CD4-positive, alpha-beta memory T cell (primary cell): ENCODE measurements at regions not wholly inside any gene's neighbourhood (a gene's known extent, or its start where the extent isn't known, plus 50 kb on each side); places are given as distances from the start of the nearest gene placed in this dataset.

Source experiments
- CTCF ChIA-PET: fragments of 350-600 bp; sonication (Branson Sonifier 250); formaldehyde crosslinking; loops from one replicate; lab custom pipeline; 2021; ENCODE audit warnings: inconsistent platforms; ENCODE audit not compliant: partially characterized antibody; lab: Charles Lee
- POLR2A ChIA-PET: fragments of 350-600 bp; sonication (Branson Sonifier 250); formaldehyde crosslinking; loops from one replicate; lab custom pipeline; 2021; ENCODE audit not compliant: partially characterized antibody; lab: Charles Lee
- DNase-seq, 5 donors: peaks; one replicate each; pipeline versions ENCODE4 v3.0.0 to v3.0.0-alpha.2; 2020 to 2022; ENCODE audit warnings: mixed read lengths in 1 of 5
- H3K27ac ChIP-seq: one replicate; pipeline ENCODE4 v1.7.0; 2013; ENCODE audit warnings: low read depth, low read length
- H3K27me3 ChIP-seq: 2 replicates; pipeline ENCODE4 v1.7.0; 2013; ENCODE audit warnings: mild to moderate bottlenecking, low read length, moderate library complexity; ENCODE audit not compliant: insufficient read depth
- H3K36me3 ChIP-seq: 2 replicates; pipeline ENCODE4 v1.7.0; 2013; ENCODE audit warnings: mild to moderate bottlenecking, low read length, moderate library complexity; ENCODE audit not compliant: insufficient read depth
- H3K4me1 ChIP-seq: 2 replicates; pipeline ENCODE4 v1.7.0; 2013; ENCODE audit warnings: mild to moderate bottlenecking, low read length, moderate library complexity; ENCODE audit not compliant: insufficient read depth
- H3K4me3 ChIP-seq, 2 donors: one replicate each; pipeline ENCODE4 v1.7.0; 2013; ENCODE audit warnings: low read length in 2 of 2, mild to moderate bottlenecking in 1 of 2
- H3K9me3 ChIP-seq, 2 donors: one replicate each; pipeline ENCODE4 v1.7.0; 2013; ENCODE audit warnings: low read length in 2 of 2, control low read depth in 1 of 2; ENCODE audit not compliant: control insufficient read depth in 1 of 2
- H3K27ac Mint-ChIP-seq, 7 donors: one replicate each; pipeline ENCODE4 v1.8.0; 2020 to 2021; ENCODE audit warnings: mixed read lengths in 7 of 7, mild to moderate bottlenecking in 6 of 7, inconsistent platforms in 3 of 7, moderate library complexity in 3 of 7
- H3K27me3 Mint-ChIP-seq, 2 donors: one replicate each; pipeline ENCODE4 v1.8.0; 2020 to 2021; ENCODE audit warnings: mixed read lengths in 2 of 2
- H3K36me3 Mint-ChIP-seq, 2 donors: one replicate each; pipeline ENCODE4 v1.8.0; 2020 to 2021; ENCODE audit warnings: mixed read lengths in 2 of 2, inconsistent platforms in 1 of 2, mild to moderate bottlenecking in 1 of 2
- H3K4me1 Mint-ChIP-seq, 4 donors: one replicate each; pipeline ENCODE4 v1.8.0; 2020 to 2021; ENCODE audit warnings: mixed read lengths in 4 of 4, mild to moderate bottlenecking in 1 of 4
- H3K4me3 Mint-ChIP-seq, 8 donors: one replicate each; pipeline ENCODE4 v1.8.0; 2020 to 2021; ENCODE audit warnings: mixed read lengths in 8 of 8, mild to moderate bottlenecking in 7 of 8, moderate library complexity in 6 of 8, inconsistent platforms in 3 of 8
- H3K9me3 Mint-ChIP-seq, 8 donors: one replicate each; pipeline ENCODE4 v1.8.0; 2020 to 2021; ENCODE audit warnings: mixed read lengths in 8 of 8, mild to moderate bottlenecking in 5 of 8, inconsistent platforms in 3 of 8, moderate library complexity in 1 of 8
- intact Hi-C: fragments of 100-400 bp; cut with micrococcal nuclease; formaldehyde crosslinking; loops from one replicate; pipeline ENCODE4 v1.15.1; 2023

DNA sequence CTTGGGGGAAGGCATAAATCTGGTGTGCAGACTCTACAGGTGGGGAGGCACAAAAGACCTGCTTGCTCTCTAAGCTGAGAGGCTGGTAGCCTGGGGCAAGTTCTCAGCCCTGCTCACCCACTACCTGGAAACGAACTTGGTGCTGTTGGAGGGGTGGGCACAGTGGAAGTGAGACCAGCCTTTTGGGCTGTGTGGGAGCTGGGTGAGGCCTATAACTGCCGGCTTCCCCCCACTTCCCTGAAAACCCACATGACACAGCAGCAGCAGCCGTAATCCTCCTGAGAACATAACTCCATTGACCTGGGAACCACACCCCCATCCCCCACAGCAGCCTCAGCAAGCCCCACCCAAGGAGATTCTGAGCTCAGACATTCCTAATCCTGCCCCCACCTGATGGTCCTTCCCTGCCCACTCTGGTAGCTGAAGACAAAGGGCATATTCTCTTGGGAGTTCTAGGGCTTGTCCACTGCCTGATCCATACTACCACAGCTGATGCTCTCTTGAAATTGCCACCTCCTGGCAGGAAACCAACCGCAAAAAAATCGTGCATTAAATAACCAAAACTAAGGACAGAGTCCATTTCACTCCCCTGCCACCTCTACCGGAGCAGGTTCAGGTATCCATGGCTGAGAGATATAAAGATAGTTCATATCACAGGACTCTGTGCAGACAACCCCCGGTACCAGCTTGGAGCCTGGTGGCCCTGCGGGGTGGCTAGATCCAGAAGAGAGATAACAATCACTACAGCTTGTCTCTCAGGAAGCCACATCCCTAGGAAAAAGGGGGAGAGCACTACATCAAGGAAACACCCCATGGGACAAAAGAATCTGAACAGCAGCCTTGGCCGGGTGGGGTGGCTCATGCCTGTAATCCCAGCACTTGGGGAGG, 178.1 kb downstream of the NDUFA10 start:
- peaks cover 3% of the 10 kb centered on the region for H3K4me1 ChIP-seq
- H3K9me3 Mint-ChIP-seq, result peaks cover 10 to 48% (median 36%) of the 10 kb centered on the region in 8 donors
- no peaks in the 10 kb centered on the region for H3K36me3 ChIP-seq
- ChIA-PET CTCF (interaction anchor here (0.7 kb wide), 1 partner anchor 21 kb away, joined by 3 read pairs; no protein-coding TSS in a partner anchor), POLR2A (no interaction called here)
- no peak overlapping the region for H3K27ac Mint-ChIP-seq
- intact Hi-C loops, result no loop called here
- no peak overlapping the region for H3K4me3 ChIP-seq
- no peaks in the 10 kb centered on the region for H3K27me3 ChIP-seq
- no peak overlapping the region for H3K4me3 Mint-ChIP-seq
- H3K27me3 Mint-ChIP-seq, result peaks cover 9 to 17% of the 10 kb centered on the region in 2 donors
- H3K4me1 Mint-ChIP-seq, result peaks cover 2 to 14% (median 8%) of the 10 kb centered on the region in 4 donors
- H3K27ac ChIP-seq, result no peak overlapping the region
- peaks cover 0 to 4% of the 10 kb centered on the region in 2 donors for H3K36me3 Mint-ChIP-seq
- no peak for DNase-seq
- peaks cover 0 to 5% of the 10 kb centered on the region in 2 donors for H3K9me3 ChIP-seq

DNA sequence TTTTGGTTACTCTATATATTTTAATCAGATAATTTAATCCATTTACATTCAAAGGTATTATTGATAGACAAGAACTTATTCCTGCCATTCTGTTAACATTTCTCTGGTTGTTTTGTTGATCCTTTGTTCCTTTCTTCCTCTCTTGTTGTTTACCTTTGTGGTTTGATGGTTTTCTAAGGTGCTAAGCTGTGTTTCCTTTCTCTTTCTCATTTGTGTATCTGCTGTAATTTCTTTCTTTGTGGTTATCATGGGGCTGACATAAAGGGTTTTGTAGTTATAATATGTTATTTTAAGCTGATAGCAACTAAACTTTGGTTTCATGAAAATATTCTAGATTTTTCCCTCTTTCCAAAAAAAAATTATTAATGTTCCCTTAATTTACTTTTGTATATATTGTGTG, 179.2 kb downstream of the NDUFA10 start:
- intact Hi-C loops, result no loop called here
- Mint-ChIP-seq H3K9me3 (peaks cover 10 to 41% (median 29%) of the 10 kb centered on the region in 8 donors), H3K36me3 (no peaks in the 10 kb centered on the region), H3K4me3 (peak overlapping the region in 4 of 8 donors; percentile 26 to 80 (median 48)), H3K27ac (peak overlapping the region in 1 of 7 donors; percentile 13), H3K4me1 (peaks cover 2 to 14% (median 8%) of the 10 kb centered on the region in 4 donors), H3K27me3 (peaks cover 11 to 15% of the 10 kb centered on the region in 2 donors)
- no peak overlapping the region for H3K4me3 ChIP-seq
- ChIA-PET POLR2A (no interaction called here), CTCF (interaction anchor here (0.7 kb wide), 1 partner anchor 20 kb away, joined by 3 read pairs; no protein-coding TSS in a partner anchor)
- no peak overlapping the region for H3K27ac ChIP-seq
- H3K4me1 ChIP-seq, result peaks cover 3% of the 10 kb centered on the region
- H3K9me3 ChIP-seq, result no peaks in the 10 kb centered on the region
- H3K36me3 ChIP-seq, result no peaks in the 10 kb centered on the region
- no peaks in the 10 kb centered on the region for H3K27me3 ChIP-seq
- no peak for DNase-seq

DNA sequence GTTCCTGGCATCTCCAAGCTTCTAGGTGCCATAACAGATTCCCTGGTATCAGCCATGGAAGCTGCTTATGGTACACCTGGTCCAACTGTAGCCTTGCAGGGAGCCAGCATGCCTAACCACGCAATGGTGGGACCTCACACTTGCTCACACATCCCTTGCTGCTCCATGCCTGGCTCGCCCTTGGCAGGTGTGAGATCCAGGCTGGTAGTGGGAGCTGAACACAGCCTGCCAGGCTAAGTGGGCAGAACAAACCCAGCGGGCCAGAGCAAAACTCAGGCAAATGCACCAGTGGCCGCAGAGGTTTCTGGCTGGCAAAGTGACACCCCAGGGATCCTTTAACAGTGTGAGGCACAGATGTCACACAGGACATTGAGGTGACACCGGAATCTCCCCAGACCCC, 185.8 kb downstream of the NDUFA10 start:
- Histone ChIP-seq H3K4me1 (no peaks in the 10 kb centered on the region), H3K27ac (no peak overlapping the region), H3K4me3 (no peak overlapping the region), H3K36me3 (no peaks in the 10 kb centered on the region), H3K9me3 (no peaks in the 10 kb centered on the region), H3K27me3 (no peaks in the 10 kb centered on the region)
- intact Hi-C loops, result no loop called here
- peaks cover 9% of the 10 kb centered on the region in 2 donors for H3K27me3 Mint-ChIP-seq
- CTCF ChIA-PET, result no interaction called here
- POLR2A ChIA-PET, result no interaction called here
- H3K27ac Mint-ChIP-seq, result no peak overlapping the region
- no peak for DNase-seq
- H3K9me3 Mint-ChIP-seq, result peaks cover 0 to 8% (median 4%) of the 10 kb centered on the region in 8 donors
- no peaks in the 10 kb centered on the region for H3K36me3 Mint-ChIP-seq
- H3K4me1 Mint-ChIP-seq, result no peaks in the 10 kb centered on the region
- H3K4me3 Mint-ChIP-seq, result no peak overlapping the region

DNA sequence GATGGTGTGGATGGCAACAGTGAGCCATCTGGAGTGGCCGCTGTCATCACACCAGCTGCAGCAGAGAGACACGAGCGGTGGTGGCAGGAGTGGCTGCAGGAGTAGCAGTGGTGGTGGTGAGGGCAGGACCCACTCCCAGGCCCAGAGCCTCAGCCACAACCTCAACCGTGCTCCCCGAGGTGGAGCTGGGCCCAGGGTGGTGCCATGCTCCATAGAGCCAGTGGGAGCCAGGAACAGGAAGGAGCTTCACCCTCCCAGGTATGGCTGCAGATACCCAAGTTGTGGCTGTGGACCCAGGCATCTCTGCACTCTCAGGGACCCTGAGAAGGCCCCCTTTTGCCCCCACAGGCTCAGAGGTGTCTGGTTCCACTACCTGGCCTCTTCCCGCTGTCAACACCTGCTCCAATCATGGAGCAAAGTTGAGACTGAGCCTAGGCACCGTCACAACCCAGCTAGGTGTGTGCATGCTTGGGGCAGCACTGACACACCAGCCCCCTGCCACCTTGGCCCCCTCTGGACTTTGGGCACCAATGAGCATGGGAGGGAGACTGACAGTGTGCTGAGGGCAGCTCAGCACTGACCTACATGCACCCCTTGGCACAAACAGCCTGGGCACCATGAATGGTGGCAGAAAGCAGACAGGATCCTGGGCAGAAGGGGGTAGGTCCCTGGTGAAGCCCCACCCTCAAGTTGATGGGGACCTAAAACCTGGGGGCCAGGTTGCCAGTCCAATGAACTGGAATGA, 188.9 kb downstream of the NDUFA10 start:
- Histone ChIP-seq H3K36me3 (no peaks in the 10 kb centered on the region), H3K27ac (no peak overlapping the region), H3K27me3 (no peaks in the 10 kb centered on the region), H3K4me3 (no peak overlapping the region), H3K4me1 (no peaks in the 10 kb centered on the region), H3K9me3 (no peaks in the 10 kb centered on the region)
- POLR2A ChIA-PET, result no interaction called here
- peaks cover 1% of the 10 kb centered on the region in 2 donors for H3K27me3 Mint-ChIP-seq
- H3K4me1 Mint-ChIP-seq, result no peaks in the 10 kb centered on the region
- H3K4me3 Mint-ChIP-seq, result no peak overlapping the region
- intact Hi-C loops, result no loop called here
- H3K36me3 Mint-ChIP-seq, result no peaks in the 10 kb centered on the region
- peaks cover 0 to 4% (median 2%) of the 10 kb centered on the region in 8 donors for H3K9me3 Mint-ChIP-seq
- H3K27ac Mint-ChIP-seq, result no peak overlapping the region
- no peak for DNase-seq
- CTCF ChIA-PET, result no interaction called here

DNA sequence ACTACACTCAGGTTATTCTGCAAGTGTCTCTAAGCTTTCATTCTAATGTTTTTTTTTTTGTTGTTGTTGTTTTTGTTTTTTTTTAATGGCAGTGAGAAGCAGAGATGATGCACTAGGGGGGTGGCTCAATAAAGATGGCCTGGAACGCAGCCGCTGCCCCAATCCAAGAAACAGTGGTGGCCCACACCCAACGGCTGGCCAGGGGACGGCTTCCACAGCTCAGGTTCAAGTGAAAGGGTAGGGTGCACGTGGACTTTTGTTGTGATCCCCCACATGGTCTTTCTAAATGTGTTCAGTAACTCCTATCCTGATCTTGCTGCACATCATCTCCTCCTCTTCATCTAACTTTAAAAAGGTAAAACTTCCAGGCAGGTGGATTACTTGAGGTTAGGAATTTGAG, 190.1 kb downstream of the NDUFA10 start:
- peaks cover 0 to 4% (median 2%) of the 10 kb centered on the region in 8 donors for H3K9me3 Mint-ChIP-seq
- intact Hi-C loops, result no loop called here
- no peak overlapping the region for H3K27ac ChIP-seq

DNA sequence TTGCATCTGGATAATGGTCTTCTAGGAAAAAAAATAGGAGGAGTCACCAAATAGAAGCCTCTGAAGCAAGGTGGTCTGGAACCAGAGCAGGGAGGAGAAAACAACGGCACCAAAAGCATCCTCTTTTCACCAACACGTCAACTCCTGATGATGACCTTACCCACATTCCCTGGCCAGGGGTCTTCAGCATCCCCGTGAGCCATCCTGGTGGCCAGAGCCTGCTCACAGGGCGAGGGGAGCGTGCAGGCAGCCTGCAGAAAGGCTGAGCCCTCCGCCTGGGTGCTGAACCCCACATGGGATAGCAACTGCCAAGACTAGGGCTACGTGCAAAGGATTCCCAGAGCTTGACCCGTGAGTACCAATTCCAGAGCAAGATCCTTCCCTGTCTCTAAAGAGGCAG, 191.0 kb downstream of the NDUFA10 start:
- no peak for DNase-seq
- H3K4me1 ChIP-seq, result no peaks in the 10 kb centered on the region
- no peaks in the 10 kb centered on the region for H3K4me1 Mint-ChIP-seq
- H3K27ac Mint-ChIP-seq, result no peak overlapping the region
- H3K27me3 Mint-ChIP-seq, result peaks cover 0 to 4% of the 10 kb centered on the region in 2 donors
- ChIA-PET POLR2A (no interaction called here), CTCF (no interaction called here)
- intact Hi-C loops, result no loop called here
- H3K4me3 ChIP-seq, result no peak overlapping the region
- no peaks in the 10 kb centered on the region for H3K9me3 ChIP-seq
- no peaks in the 10 kb centered on the region for H3K27me3 ChIP-seq
- H3K36me3 Mint-ChIP-seq, result no peaks in the 10 kb centered on the region
- no peaks in the 10 kb centered on the region for H3K36me3 ChIP-seq
- peaks cover 0 to 4% (median 2%) of the 10 kb centered on the region in 8 donors for H3K9me3 Mint-ChIP-seq
- no peak overlapping the region for H3K4me3 Mint-ChIP-seq
- H3K27ac ChIP-seq, result no peak overlapping the region

More for the DNA sequence above, 190.1 kb downstream of the NDUFA10 start:
- Histone ChIP-seq H3K36me3 (no peaks in the 10 kb centered on the region), H3K4me3 (no peak overlapping the region), H3K9me3 (no peaks in the 10 kb centered on the region), H3K4me1 (no peaks in the 10 kb centered on the region), H3K27me3 (no peaks in the 10 kb centered on the region)
- H3K36me3 Mint-ChIP-seq, result no peaks in the 10 kb centered on the region
- no peak for DNase-seq
- CTCF ChIA-PET, result no interaction called here
- H3K4me3 Mint-ChIP-seq, result no peak overlapping the region
- H3K27ac Mint-ChIP-seq, result no peak overlapping the region
- POLR2A ChIA-PET, result no interaction called here
- H3K27me3 Mint-ChIP-seq, result peaks cover 1 to 5% of the 10 kb centered on the region in 2 donors
- no peaks in the 10 kb centered on the region for H3K4me1 Mint-ChIP-seq
